HG03095 (cell line): ENCODE measurements at regions not wholly inside any gene's neighbourhood (a gene's known extent, or its start where the extent isn't known, plus 50 kb on each side); places are given as distances from the start of the nearest gene placed in this dataset.
"Not testable (repeated sequence)": the region's sequence is repeated elsewhere in the genome, so short reads cannot be mapped to it uniquely, and the experiment has no call there.

ENCODE experiments used
- ATAC-seq: cut with Tn5 transposase; IDR thresholded peaks from one replicate; pipeline ENCODE4 v1.9.1; 2021; ENCODE audit warnings: moderate library complexity; ENCODE audit not compliant: unreplicated experiment

- no peak for ATAC-seq
Measured at GRCh38 chr7:46774515-46774914, 807.4 kb downstream of the TNS3 start.

DNA sequence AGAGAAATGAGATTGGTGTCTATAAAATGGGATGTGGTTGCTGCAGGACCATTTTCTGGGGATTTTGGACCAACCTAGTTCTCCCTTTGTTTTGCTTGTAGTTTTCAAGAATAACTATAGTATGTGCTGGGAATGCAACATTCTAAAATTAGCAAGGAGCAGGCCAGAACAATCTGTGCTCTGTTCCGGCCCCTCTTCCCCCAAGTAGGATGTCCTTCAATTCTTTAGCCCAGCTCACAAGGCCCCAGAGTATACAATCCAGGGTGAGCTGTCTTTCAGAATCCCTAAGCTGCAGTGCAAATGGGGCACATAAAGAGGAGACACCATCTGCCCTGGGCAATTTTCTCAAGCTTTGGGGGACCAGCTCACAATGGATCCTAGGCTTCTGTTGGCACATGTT is 809.1 kb downstream of the TNS3 start:
- ATAC-seq: no peak

DNA sequence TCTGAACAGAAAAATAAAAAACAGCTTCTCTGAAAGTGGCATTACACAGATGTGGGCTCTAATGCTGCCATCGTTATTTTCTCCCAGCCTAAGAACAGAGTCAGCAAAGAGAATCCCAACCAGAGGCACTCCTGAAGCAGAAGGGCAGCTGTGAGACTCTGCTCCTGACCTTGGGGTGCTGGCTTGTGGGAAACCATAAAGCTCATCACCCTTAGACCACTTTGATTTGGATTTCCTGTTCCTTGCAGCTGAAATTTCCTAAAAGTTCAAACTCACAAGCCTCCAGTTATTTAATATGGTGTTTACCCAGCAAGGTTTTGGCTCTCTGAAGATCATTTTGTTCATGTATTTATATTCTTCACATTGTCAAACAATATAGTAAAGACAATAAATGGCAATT is 814.8 kb downstream of the TNS3 start:
- no peak for ATAC-seq

DNA sequence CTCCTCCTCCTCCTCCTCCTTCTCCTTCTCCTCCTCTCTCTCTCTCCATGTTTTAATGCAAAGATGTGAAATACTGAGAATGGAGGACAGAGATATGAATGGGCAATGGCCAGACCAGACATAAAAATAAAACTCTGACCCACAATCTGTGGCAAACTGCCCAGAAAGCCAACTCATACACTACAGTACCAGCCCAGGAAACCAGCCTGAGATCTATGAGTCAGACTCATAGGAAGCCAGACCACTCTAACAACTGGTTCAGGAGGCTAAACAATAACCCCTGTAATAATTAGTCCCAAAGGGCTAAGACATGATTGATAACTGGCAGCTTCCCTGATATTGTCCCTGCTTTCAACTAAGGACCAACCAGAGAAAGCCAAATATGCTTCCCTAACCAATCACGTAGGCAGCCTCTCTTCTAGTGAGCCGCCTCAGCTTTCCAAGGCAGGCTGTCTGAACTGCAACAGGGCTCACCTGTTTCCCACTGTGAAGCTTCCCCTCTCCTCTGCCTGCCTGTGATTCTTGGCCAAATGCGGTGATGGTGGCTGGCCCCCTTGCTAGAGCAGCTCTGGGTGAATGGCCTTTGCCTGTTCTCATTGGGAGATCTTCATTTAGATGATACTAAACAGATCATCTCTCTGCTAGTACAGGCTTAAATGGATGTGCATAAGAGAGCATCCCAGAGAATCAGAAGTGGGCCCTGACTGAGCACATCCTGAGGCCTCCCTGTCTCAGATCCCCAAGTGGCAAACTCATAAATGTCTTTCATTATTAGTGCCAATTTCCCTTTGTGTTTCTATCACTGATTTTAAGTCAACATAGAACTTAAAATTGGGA is 817.6 kb downstream of the TNS3 start:
- ATAC-seq: no peak

DNA sequence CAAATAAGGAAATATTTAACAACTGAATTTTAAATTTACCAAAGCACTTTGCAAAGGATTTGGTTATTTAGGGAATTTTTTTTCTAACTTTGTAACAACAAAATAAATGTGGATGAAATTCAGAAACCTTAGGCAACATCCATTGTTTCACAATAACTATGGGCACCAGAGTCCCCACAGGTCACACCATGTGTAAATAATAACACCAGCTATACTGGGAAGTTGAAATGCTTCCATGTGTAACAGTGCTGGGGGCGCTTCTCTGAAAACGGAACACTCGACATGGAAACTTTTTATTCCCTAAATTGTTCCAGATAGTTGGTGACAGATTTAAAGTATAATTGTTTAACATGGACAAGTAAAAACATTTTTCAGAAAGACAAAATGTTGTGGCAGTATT is 818.6 kb downstream of the TNS3 start:
- ATAC-seq: no peak

DNA sequence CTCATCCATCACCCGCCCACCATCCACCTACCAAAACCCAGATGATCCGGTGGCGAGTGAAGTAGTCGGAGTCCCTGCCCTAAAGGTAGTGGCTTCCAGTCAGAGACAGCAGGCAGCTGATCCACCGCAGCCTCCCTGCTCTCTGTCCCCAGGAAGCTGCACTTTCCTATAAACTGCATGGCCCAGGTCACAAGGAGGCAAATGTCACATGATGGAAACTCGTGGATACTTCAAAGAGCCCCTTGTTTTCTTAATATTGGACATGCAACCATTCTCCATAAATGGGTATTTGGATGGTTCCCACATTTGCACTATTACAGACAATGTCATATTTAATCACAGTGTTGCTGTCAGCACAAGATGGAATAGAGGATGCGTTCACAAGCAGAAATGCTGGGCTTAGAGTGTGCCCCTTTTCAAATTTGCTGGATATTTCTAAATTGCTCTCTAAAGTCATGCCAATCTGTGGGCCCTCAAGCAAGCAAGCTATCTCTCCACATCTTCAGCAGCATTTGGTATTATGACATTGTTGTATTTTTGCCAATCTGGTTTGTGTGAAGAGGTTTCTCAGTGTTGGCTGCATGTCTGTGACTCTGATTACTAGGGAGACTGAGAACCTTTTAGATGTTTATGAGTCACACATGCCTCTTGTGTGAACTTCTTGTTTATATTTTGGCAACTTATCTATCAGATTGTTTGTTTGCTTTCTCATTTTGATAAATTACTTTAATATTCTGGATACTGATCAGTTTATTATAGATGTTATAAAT is 822.0 kb downstream of the TNS3 start:
- ATAC-seq: no peak

- no peak for ATAC-seq
Measured at GRCh38 chr7:46756996-46757395, 824.9 kb downstream of the TNS3 start.

DNA sequence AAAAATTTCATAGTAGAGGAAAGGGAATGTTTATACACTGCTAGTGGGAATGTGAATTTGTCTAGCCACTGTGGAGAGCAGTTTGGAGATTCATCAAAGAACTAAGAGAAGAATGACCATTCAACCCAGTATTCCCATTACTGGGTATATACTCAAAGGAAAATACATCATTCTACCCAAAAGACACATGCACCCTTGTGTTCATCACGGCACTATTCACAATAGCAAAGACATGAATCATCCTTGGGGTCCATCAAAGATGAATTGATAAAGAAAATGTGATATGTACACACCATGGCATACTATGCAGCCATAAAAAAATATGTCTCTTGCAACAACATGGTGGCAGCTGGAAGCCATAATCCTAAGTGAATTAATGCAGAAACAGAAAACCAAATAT is 825.7 kb downstream of the TNS3 start:
- ATAC-seq: no peak

DNA sequence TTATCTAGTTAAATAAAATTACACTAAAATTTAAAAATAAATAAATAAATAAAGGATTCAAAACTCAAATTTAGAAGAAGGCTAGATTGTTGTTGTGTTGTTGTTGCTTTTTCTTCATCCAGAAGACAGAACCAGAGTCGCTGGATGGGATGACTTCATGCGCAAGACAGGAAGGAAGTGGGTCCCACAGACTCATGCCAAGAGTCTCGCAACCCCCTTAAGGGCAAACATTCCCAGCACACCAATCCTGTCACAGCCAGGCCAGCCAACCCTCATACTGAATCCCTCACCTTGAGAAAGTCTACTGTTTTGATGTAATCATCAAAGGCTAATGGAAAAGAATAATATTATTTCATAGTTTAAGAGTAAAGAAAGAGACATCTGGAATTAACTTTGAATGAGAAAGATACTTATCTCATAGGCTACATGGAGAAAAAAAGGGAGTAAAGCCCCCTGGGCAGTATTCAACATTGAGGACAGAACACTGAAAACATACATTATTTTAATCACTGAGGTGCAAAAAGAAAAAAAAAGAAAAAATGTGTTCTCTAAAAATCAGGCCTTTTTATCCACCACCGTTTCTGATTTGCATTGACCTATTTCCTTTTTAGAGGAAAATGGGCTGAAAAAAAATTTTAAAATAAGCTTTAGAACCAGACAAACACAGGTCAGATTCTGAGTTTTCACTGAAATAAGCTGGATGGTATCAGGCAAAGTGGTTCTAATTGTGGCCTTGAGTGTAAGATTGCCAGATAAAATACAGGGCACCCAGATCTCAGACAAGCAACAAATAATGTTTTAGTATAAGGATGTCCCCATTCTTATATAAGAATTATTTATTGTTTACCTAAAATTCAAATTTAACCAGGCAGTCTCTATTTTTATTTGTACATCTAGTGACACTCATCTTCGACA is 826.5 kb downstream of the TNS3 start:
- no peak for ATAC-seq

DNA sequence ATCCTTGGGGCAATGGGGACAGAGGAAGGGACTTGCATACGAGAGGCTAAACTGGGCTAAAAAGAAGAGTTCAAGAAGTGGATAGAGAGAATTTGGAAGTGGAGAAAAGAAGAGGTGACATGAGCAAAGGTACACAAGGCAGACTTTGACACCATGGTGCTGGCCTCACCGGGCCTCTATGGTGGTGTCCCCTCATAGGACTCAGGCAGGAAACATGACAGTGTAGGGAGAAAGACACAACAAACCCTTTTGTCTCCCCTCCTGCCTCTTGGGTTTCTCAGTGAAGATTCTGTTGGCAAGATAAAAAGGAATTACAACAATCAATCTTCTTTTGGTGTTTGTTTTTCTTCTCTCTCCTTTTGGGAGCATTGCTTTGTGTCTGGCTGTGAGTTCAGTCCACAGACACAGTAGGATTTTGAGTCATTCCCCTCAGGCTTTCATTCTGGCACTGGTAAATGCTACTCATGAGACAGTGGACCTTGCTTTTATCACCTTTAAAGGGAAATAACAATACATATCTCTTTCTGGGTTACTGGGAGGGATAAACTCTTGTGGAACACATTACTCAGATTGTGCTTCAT is 827.7 kb downstream of the TNS3 start:
- no peak for ATAC-seq

- ATAC-seq: no peak
Measured at GRCh38 chr7:46753662-46754061, 828.2 kb downstream of the TNS3 start.

GRCh38 chr7:46752881-46753366 is 829.0 kb downstream of the TNS3 start:
- no peak for ATAC-seq

DNA sequence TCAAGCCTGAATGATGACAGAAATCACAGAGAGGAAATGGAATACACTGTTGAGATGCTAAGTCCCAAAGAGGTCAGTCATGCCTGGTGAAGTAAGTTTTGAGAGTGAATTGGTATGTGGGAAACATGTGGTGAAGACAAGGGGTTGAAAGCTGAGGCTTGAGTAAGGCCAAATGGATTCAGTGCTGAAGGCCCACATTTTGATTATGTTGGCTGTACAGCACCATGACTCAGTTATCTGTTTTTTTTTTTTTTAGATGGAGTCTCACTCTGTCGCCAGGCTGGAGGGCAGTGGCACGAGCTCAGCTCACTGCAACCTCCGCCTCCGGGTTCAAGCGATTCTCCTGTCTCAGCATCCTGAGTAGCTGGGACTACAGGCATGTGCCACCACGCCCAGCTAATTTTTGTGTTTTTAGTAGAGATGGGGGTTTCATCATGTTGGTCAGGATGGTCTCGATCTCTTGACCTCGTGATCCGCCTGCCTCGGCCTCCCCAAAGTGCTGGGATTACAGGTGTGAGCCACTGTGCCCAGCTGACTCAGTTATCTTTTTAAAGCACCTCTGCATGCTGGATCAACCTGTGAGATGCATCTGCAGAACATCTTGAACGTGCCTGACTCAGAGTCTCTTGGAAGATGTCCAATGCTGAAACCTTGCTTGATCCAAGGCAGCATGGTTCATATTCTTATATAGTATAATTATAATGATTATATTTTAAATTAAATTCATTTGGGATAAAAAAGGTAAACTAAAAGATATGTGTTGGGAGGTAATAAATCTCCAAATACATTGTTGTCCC is 829.8 kb downstream of the TNS3 start:
- not testable (repeated sequence) for ATAC-seq

GRCh38 chr7:46751471-46751870 is 830.4 kb upstream of the IGFBP3 start:
- ATAC-seq: no peak

DNA sequence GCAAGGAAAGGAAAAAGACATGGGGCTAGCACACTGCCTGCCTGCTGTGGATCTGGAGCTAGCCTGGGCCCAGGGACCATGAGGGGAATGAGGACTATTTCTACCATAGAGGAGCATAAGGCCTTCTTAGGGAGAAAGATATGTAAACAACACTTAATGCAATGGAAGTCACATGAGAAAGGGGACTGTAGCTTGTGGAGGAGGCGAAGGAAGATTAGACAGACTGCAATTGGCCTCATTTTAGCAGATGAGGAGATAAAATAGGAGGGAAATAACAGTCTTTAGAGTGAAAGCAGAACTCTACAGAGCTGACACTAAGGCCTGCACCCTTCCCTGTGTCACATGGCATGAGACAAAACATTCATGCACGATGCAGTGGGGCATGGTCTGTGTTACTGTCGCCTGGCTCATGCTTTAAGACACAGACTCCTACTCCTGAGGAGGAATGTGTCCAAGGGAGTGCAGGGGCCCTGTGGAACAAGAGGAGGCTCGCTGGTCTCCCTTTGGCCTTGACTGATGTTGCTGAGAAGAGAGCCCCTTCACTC is 829.3 kb upstream of the IGFBP3 start:
- ATAC-seq: no peak

- ATAC-seq: no peak
Measured at GRCh38 chr7:46747869-46748576, 827.0 kb upstream of the IGFBP3 start.

GRCh38 chr7:46746695-46747687 is 825.9 kb upstream of the IGFBP3 start:
- ATAC-seq: no peak

- ATAC-seq: no peak
Measured at GRCh38 chr7:46745707-46746090, 824.6 kb upstream of the IGFBP3 start.
